NCI-H748 (cell line): ENCODE measurements at regions not wholly inside any gene's neighbourhood (a gene's known extent, or its start where the extent isn't known, plus 50 kb on each side); places are given as distances from the start of the nearest gene placed in this dataset.
"Not testable (repeated sequence)": the region's sequence is repeated elsewhere in the genome, so short reads cannot be mapped to it uniquely, and the experiment has no call there.

ENCODE experiments used
- DNase-seq: peaks from one replicate; lab custom pipeline; 2025; ENCODE audit not compliant: unreplicated experiment; lab: John Stamatoyannopoulos, UW

DNA sequence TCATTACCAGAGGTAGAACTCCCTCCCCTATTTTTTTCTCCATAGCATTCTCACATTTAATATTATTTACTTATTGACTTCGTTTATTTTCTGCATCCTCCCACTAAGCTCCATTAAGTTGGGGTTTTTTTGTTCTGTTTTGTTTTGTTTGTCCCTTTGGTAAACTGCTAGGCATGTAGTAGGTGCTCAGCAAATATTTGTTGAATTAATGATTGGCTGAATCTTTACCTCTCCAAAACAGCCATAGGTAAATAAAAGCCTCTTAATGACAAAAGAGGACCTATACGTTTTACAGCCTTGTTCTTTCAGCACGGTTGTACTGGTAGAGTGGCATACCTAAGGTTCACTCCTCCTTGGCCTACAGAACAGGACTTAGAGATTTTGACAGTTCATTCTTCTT is 52.0 kb downstream of the PRORP start:
- peak; percentile 19 for DNase-seq

DNA sequence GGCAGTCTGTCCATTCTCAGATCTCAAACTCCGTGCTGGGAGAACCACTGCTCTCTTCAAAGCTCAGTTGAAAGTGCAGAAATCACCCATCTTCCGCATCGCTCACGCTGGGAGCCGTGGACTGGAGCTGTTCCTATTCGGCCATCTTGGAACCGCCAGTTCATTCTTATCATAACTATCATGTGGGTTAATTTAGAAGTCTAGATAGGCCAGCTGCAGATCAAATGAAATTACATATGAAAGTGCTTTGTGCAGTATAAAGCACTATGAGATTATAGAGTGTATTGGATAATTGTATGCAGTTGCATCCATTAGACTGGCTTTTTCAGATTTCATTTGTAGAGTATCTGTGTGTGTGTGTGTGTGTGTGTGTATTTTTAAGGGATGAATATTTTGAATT is 57.8 kb downstream of the PRORP start:
- no peak for DNase-seq

DNA sequence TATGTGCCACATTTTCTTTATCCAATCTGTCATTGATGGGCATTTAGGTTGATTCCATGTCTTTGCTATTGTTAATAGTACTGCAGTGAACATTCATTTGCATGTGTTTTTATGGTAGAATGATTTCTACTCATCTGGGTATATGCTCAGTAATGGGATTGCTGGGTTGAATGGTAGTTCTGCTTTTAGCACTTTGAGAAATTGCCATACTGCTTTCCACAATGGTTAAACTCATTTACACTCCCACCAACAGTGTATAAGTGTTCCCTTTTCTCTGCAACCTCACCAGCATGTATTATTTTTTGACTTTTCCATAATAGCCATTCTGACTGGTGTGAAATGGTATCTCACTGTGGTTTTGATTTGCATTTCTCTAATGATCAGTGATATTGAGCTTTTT is 62.5 kb downstream of the PRORP start:
- not testable (repeated sequence) for DNase-seq

DNA sequence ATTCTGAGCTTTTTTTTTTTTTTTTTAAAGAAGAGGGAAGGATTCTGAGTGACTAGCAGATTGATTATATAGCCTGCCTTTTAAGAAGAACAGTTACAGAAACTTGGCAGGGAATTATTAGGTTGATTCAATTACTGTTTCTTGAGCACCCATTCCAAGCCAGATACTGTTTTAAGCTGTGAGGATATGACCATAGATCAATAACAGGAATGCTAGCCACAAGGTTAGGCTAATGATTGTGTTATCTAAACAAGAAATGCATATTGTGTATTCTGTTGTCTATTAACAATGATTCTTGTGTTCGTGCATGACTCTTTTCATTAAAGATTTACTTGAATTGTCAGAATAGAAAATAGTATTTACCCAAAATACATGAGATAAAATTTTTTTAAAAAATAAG is 67.1 kb downstream of the PRORP start:
- no peak for DNase-seq

DNA sequence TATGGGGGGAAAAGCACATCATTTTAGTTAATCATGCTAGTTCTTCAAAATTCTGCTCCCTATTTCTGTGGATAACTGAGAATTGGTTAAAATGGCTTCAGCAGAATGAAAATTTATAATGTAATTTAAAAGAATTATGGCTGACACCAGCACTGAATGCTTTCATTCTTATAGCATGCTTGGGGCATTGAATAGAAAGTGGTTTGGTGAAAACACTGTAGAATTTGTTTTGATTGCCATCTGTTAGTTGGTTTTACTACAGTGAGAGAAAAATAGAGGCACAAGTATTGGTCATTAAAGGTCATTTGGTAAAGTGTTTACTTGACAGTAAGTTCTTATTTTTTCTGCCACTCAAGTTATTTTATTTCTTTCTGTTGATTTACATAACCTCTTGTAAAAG is 70.8 kb downstream of the PRORP start:
- no peak for DNase-seq

DNA sequence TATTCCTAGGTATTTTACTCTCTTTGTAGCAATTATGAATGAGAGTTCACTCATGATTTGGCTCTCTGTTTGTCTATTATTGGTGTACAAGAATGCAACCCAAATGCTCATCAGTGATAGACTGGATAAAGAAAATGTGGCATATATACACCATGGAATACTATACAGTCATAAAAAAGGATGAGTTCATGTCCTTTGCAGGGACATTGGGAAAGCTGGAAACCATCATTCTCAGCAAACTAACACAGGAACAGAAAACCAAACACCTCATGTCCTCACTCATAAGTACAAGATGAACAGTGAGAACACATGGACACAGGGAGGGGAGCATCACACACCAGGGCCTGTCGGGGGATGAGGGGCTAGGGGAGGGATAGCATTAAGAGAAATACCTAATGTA is 71.8 kb downstream of the PRORP start:
- DNase-seq = not testable (repeated sequence)

DNA sequence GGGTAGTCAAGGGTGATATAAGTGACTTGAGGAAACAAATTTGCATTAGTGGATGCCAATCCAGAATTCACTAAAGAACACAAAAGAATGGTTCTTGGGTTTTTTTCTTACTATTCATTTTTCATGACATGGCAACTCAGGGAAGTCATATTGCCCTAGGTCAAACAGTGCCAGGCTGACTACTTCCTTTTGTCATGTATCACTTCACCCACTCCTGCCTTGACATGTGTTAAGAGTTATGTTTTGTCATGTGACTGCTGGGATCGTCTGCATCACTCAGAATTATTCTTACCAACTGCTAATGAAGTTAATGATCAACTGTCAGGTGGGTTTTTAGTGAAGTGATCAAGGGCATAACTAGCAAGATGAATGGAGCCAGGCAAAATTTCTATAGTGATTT is 74.2 kb downstream of the PRORP start:
- DNase-seq = no peak

DNA sequence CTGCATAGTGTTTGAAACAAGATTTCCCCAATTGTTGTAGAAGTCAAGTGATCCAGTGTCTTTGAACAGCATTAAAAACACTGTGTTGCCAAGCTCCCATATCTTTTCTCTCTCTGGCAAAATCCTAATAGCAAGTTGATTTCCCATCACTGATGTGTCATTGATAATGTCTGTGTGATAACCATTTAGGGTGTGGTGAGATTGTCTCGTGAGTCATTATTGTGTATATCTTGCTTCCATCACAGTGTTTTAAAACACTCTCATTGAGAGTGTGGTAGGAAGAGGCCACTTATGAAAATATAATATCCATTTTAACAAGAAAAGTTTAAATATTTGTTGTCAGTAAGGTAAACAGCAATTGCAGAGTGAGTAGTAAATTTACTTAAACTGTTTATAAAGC is 74.7 kb downstream of the PRORP start:
- peak; percentile 26 for DNase-seq

DNA sequence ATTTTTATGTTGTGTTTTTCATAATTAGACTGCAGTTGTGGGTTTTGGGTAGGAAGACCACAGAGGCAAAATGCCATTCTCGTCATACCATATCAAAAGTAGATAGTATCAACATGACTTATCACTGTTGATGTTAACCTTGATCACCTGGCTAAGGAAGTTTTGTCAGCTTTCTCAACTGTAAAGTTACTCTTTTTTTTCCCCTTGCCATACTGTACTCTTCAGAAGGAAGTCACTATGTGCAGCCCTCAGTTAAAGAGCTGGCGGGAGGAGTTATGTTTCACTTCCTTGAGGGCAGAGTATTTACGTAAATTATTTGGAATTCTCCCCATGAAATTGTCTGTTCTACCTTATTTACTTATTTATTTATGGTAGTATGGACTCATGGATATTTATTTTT is 78.7 kb downstream of the PRORP start:
- DNase-seq = no peak

DNA sequence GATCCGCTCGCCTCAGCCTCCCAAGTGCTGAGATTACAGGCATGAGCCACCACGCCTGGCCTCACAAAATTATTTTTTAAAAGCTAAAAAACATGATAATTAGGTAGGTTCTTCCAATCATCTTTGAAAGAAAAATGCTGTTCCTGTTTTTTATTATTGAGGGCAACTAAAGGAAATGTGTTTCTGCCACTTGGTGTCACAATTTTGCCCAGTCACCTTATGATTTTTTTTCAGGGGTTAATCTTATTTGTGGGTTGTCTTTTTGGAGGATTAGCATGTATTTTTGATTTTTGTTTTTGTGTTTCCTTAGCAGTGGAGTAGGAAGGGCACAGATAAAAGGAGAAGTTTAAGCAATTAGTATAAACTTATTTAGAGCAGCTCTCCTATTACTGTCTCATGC is 79.8 kb downstream of the PRORP start:
- DNase-seq = no peak

DNA sequence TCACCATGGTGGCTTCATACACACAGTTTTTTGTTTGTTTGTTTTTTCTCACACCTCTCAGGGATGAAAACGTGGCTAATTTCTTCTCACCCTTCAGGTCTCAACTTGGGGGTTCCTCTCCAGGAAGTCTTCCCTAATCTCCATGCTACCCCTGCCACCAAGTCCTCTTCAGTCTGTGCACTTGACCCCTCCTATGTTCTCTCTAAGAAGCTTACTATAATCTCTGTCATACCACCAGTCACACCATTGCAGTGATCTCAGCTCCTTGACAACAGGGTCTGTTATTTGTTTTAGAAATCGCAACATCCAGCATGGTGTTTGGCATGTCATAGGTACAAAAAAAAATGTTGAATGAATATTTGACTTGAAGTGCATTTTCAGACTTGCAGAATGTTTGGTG is 83.4 kb downstream of the PRORP start:
- DNase-seq = no peak

DNA sequence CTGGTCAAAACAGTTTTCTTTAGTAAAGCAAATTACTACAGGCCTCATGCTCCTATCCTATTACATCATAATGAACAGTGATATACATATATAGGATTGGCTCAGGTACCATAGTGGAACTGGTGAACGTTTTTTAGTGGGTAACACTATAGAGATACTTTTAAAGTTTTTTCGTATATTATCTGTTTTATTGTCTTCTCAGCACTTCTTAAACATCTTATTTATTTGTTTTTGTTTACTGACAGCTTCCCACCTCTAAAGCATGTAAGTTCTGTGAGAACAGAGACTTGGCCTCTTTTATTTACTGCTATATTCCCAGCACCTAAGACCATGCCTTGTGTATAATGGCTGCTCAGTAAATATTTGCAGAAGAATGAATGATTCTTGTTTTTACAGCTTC is 81.1 kb upstream of the PSMA6 start:
- no peak for DNase-seq

DNA sequence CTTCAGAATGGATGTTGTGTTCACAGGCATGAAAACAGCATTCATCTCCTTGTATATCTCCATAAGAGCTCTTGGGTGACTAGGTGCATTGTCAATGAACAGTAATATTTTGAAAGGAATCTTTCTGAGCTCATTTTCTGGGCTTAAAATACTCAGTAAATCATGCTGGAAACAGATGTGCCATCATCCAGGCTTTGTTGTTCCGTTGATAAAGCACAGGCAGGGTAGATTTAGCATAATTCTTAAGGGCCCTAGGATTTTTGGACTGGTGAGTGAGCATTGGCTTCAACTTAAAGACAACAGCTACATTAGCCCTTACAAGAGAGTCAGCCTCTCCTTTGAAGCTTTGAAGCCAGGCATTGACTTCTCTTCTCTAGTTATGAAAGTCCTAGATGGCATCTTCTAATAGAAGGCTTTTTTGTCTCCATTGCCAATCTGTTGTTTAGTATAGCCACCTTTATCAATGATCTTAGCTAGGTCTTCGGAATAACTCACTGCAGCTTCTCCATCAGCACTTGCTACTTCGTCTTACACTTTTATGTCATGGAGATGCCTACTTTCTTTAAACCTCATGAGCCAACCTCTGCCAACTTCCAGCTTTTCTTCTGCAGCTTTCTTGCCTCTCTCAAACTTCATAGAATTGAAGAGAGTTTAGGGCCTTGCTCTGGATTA is 79.6 kb upstream of the PSMA6 start:
- DNase-seq = no peak

DNA sequence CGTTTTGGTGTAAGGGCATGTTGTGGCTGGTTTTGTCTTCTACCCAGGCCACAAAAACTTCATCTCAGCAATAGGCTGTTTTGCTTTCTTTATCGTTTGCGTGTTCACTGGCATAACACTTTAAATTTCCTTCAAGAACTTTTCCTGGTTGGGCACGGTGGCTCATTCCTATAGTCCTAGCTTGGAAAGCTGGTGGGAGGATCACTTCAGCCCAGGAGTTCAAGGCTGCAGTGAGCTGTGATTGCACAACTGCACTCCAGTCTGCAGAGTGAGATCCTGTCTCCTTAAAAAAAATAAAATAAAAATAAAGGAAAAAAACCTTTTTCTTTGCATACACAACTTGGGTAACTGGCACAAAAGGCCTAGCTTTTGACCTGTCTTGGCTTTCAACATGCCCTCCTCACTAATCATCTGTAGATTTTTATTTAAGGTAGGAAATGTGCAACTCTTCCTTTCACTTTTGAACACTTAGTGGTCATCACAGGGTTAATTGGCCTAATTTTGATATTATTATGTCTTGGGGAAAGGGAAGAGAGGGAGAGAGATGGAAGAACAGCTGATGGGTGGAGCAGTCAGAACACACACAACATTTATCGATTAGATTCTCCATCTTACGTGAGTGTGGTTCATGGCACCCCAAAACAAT is 78.9 kb upstream of the PSMA6 start:
- DNase-seq = no peak

DNA sequence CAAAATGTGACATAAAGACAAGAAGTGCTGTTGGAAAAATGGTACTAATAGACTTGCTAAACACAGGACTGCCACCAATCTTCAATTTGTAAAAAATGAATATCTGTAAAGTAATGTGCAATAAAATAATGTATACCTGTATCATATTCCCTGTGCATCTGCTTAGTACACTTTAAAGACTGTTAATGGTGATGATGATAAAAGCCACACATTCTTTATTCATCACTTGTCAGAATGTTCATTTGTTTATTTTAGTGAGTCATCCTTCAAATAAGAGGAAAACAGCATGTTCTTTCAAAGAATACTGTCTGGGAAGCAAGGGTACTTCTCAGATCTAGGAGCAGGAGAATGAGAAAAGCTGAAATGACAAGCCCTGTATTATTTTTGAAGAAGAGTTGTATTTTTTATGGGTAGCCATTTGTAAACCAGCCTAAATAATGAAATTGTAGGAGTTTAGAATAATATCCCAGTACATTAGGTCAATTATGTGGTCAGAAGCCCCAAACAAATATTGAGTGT is 78.3 kb upstream of the PSMA6 start:
- peak; percentile 35 for DNase-seq

DNA sequence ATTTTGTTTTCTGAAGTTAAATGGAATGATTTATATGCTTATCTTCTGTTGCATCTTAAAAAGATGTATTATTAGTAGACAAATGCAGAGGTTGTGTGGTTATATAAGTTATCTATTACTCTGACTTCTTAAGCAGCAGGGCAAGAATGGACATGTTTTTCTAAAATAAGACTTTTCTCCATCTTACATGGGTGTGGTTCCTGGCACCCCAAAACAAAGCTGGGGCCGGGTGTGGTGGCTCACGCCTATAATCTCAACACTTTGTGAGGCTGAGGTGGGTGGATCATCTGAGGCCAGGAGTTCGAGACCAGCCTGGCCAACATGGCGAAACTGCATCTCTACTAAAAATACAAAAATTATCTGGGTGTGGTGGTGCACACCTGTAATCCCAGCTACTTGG is 77.8 kb upstream of the PSMA6 start:
- not testable (repeated sequence) for DNase-seq

DNA sequence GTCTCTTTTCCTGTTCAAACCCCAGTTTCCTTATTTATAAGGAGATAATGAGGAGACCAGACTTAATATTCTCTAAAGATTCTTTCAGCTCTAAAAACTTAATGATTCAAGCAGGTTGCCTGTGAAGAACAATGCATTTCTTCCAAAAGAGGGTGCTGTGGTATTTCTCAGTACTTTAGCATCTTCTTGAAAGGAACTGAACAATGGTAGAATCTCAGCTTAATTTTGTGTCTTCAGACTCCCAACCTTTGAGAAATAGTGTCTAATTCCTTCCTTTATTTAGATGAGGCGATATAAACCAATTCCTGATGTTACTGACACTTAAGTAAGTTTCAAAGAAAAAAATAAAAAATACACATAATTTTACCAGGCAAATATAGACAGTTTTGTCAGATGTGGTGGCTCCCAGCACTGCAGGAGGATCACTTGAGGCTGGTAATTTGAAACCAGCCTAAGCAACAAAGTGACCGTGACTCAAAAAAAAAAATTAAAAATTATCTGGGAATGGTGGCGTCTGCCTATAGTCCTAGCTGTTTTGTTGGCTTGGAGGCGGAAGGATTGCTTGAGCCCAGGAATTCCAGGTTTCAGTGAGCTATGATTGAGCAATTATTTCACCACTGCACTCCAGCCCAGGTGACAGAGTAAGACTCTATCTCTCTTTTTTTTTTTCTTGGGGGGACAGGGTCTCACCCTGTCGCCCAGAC is 76.9 kb upstream of the PSMA6 start:
- DNase-seq = no peak

DNA sequence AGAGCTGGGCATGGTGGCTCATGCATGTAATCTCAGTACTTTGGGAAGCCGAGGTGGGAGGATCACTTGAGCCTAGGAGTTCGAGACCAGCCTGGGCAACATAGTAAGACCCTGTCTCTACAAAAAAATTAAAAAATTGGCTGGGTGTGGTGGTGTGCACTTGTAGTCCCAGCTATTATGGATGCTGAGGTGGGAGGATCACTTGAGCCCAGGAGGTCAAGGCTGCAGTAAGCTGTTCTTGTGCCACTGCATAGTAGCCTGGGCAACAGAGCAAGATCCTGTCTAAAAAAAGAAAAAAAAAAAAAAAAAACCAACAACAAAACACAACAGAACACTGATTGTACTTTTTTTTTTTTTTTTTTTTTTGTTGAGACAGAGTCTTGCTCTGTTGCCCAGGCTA is 74.0 kb upstream of the PSMA6 start:
- not testable (repeated sequence) for DNase-seq

DNA sequence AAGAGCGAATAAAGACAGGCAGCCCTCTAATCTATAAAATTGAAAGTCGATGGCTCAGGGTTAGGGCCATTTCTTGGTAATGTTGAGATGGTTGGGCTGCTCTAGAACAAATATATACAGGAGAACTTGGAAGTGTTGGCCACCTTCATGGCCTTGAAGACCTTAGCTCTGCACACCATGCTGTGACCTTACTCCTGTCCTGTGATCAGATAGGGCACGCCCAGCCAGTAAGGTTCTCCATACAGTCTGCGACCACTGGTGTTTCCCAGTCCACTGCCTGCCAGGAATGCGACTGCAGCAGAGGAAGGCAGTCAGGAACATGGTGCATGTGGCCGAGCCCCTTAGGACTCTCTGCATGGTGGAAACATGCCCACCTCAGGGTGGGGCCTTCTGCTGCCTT is 73.2 kb upstream of the PSMA6 start:
- DNase-seq = no peak

DNA sequence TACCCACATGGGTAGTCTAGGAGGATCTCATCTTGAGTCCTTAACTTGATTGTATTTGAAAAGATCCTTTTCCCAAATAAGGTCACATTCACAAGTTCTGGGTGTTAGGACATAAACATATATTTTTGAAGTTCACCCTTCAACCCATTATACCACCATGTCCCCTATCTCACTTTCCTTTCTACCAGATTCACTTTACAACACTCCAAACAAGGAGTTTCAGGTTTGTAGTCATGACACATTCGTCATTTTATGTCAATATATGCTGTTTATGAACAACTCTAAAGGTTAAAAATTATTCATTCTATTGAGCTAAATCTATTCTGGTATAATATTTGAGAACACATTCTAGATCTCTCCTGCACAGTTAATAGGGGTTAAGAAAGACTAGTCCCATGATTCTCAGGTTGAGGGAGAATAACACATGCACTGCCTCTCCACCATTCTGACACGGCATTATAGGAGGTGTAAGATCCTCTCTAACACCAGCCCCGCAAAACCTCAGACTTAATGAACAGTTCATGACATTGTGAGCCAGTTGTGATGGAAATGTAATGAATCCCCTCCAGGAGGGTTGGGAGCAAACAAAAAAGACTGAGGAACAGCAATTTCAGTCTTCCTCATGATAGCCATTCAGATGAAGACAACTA is 72.0 kb upstream of the PSMA6 start:
- DNase-seq = no peak

DNA sequence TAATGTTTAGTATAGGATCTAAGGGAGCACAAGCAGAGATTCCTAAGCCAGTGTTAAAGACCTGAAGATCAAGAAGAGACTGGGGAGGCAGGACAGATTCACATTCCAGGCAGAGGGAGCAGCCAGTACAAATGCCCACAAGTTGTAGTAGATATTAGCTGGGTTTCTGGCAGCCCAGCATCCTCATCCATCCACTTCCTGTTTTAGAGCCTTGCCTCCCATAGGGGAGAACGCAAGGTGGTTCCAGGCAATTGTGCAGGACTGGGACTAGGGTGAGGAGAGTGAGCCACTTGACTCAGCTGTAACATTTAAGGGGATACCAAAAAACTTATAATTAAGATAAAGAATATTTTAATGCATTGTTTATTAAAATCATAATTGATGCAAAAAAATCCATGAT is 71.3 kb upstream of the PSMA6 start:
- no peak for DNase-seq

DNA sequence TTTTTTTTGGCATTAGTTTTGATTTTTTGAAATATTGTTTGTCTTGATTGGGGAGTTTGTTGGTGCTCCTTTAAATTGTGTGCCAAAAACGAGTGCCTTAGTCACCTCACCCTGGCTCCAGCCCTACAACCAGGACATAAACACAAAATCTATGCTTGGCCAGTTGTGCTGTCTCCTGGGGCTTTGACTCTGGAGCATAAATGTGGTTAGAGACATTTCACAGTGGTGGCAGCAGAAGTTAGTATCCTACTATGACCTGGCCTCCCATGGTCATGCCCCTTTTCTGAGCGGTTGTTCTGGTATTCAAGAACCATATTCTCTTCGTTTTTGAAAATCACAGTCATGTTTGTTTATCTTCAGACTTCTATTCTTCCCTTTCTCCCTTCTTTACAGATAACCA is 70.7 kb upstream of the PSMA6 start:
- no peak for DNase-seq
